CD4-positive, alpha-beta T cell (primary cell): ENCODE measurements at regions not wholly inside any gene's neighbourhood (a gene's known extent, or its start where the extent isn't known, plus 50 kb on each side); places are given as distances from the start of the nearest gene placed in this dataset.

Source experiments
- ATAC-seq: fragments of 200-7000 bp; cut with Tn5 transposase; one replicate; pipeline ENCODE4 v1.10.0; 2022; ENCODE audit warnings: mild to moderate bottlenecking; ENCODE audit not compliant: poor library complexity
- CTCF ChIA-PET: fragments of 350-600 bp; sonication (Branson Sonifier 250); formaldehyde crosslinking; loops from one replicate; lab custom pipeline; 2021; ENCODE audit warnings: antibody characterized with exemption, inconsistent platforms; lab: Charles Lee
- POLR2A ChIA-PET: fragments of 350-600 bp; sonication (Branson Sonifier 250); formaldehyde crosslinking; loops from one replicate; lab custom pipeline; 2021; ENCODE audit warnings: antibody characterized with exemption, inconsistent platforms; lab: Charles Lee
- DNase-seq, 14 experiments: peaks; one replicate each; pipeline ENCODE4 v3.0.0-alpha.2; 2013 to 2020; ENCODE audit warnings: mixed read lengths in 2 of 14
- H3K27ac ChIP-seq, 2 donors: one replicate each; pipeline versions ENCODE4 v1.5.1 to v1.7.0; 2013; ENCODE audit warnings: low read length in 2 of 2, low read depth in 1 of 2, mild to moderate bottlenecking in 1 of 2
- H3K27me3 ChIP-seq, 2 experiments: 1 replicate in 1 of 2; 2 replicates in 1 of 2; pipeline versions ENCODE4 v1.6.1 to v1.7.0; 2013; ENCODE audit warnings: low read length in 2 of 2, control low read depth in 1 of 2, mild to moderate bottlenecking in 1 of 2, moderate library complexity in 1 of 2; ENCODE audit not compliant: insufficient read depth in 2 of 2, control insufficient read depth in 1 of 2
- H3K36me3 ChIP-seq: one replicate; pipeline ENCODE4 v1.6.1; 2013; ENCODE audit warnings: low read length, control low read depth; ENCODE audit not compliant: insufficient read depth
- H3K4me1 ChIP-seq: one replicate; pipeline ENCODE4 v1.6.1; 2013; ENCODE audit warnings: low read length, control low read depth; ENCODE audit not compliant: insufficient read depth
- H3K4me3 ChIP-seq: one replicate; pipeline ENCODE4 v1.5.1; 2013; ENCODE audit warnings: mild to moderate bottlenecking, low read length, moderate library complexity
- H3K9me3 ChIP-seq, 2 experiments: 1 replicate in 1 of 2; 2 replicates in 1 of 2; pipeline versions ENCODE4 v1.6.1 to v1.7.0; 2013; ENCODE audit warnings: low read length in 2 of 2, mild to moderate bottlenecking in 2 of 2, control low read depth in 1 of 2, moderate library complexity in 1 of 2; ENCODE audit not compliant: control insufficient read depth in 1 of 2, insufficient read depth in 1 of 2
- H3K27ac Mint-ChIP-seq: one replicate; pipeline ENCODE4 v1.8.0; 2020; ENCODE audit warnings: mixed read lengths
- H3K27me3 Mint-ChIP-seq: one replicate; pipeline ENCODE4 v1.8.0; 2021; ENCODE audit warnings: mixed read lengths
- H3K36me3 Mint-ChIP-seq: one replicate; pipeline ENCODE4 v1.8.0; 2021; ENCODE audit warnings: low read depth, mixed read lengths
- H3K4me1 Mint-ChIP-seq: one replicate; pipeline ENCODE4 v1.8.0; 2021; ENCODE audit warnings: low read depth, mixed read lengths
- H3K4me3 Mint-ChIP-seq: one replicate; pipeline ENCODE4 v1.8.0; 2020; ENCODE audit warnings: mild to moderate bottlenecking, mixed read lengths
- H3K9me3 Mint-ChIP-seq: one replicate; pipeline ENCODE4 v1.8.0; 2020; ENCODE audit warnings: mixed read lengths
- intact Hi-C, 2 experiments: fragments of 100-400 bp; cut with DNase I in 1 of 2; cut with micrococcal nuclease in 1 of 2; formaldehyde crosslinking; loops; one replicate each; pipeline versions ENCODE4 v1.15.1 to v1.9.0; 2023 to 2025; cut with DNase I, micrococcal nuclease
- TF ChIP-seq, protein P1 (sequence below): fragments of 200-600 bp; IDR thresholded peaks from one replicate; pipeline ENCODE4 v1.8.0; 2022; ENCODE audit warnings: antibody characterized with exemption, mild to moderate bottlenecking

DNA sequence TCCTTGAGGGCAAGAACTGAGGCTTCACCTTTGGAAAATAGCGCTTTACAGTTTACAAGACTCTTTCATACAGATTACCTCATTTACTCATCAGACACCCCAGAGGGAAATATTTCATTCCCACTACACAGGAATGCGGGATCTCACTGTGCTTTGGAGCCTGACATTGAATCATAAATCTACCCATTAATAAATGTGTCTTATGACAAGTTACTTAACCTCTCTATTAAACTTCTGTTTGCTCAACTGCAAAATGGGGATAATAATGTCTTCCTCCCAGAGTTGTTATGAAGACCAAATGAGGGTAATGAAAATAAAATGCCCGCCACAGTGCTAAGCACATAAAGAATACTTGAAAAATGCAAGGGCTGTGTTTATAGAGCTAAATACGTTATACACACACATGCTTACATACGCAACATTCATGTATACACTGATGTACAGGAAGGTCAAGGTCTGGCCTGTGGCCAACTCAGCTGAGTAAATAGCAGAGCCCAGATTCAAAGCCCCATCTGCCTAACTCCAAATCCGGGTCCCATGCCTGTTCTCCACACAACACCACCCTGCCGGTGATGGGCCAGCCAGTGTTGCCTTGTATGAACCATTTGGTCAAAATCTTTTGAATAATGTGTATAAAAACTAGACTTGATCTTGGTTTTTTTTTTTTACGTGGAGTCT lies 56.6 kb upstream of the CALM2 start:
- Histone ChIP-seq H3K36me3 (no peaks in the 10 kb centered on the region), H3K9me3 (no peaks in the 10 kb centered on the region), H3K4me3 (no peak overlapping the region), H3K27me3 (peaks cover 0 to 4% of the 10 kb centered on the region in 2 experiments), H3K4me1 (no peaks in the 10 kb centered on the region), H3K27ac (no peak overlapping the region)
- Mint-ChIP-seq H3K9me3 (no peaks in the 10 kb centered on the region), H3K36me3 (no peaks in the 10 kb centered on the region), H3K27me3 (no peaks in the 10 kb centered on the region), H3K4me3 (no peak overlapping the region), H3K27ac (no peak overlapping the region), H3K4me1 (no peaks in the 10 kb centered on the region)
- no peak for ATAC-seq
- CTCF ChIA-PET = no interaction called here
- TF ChIP-seq, protein P1, sequence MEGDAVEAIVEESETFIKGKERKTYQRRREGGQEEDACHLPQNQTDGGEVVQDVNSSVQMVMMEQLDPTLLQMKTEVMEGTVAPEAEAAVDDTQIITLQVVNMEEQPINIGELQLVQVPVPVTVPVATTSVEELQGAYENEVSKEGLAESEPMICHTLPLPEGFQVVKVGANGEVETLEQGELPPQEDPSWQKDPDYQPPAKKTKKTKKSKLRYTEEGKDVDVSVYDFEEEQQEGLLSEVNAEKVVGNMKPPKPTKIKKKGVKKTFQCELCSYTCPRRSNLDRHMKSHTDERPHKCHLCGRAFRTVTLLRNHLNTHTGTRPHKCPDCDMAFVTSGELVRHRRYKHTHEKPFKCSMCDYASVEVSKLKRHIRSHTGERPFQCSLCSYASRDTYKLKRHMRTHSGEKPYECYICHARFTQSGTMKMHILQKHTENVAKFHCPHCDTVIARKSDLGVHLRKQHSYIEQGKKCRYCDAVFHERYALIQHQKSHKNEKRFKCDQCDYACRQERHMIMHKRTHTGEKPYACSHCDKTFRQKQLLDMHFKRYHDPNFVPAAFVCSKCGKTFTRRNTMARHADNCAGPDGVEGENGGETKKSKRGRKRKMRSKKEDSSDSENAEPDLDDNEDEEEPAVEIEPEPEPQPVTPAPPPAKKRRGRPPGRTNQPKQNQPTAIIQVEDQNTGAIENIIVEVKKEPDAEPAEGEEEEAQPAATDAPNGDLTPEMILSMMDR = no peak
- no peak for DNase-seq
- intact Hi-C loops = no loop called here
- POLR2A ChIA-PET = no interaction called here

- Mint-ChIP-seq H3K9me3 (no peaks in the 10 kb centered on the region), H3K4me3 (no peak overlapping the region), H3K27me3 (no peaks in the 10 kb centered on the region), H3K4me1 (no peaks in the 10 kb centered on the region), H3K36me3 (no peaks in the 10 kb centered on the region), H3K27ac (no peak overlapping the region)
- CTCF ChIA-PET = interaction anchor here (1.0 kb wide), 1 partner anchor 27 kb away, joined by 3 read pairs; no protein-coding TSS in a partner anchor
- Histone ChIP-seq H3K9me3 (no peaks in the 10 kb centered on the region), H3K27me3 (peaks cover 0 to 4% of the 10 kb centered on the region in 2 experiments), H3K27ac (no peak overlapping the region), H3K4me1 (no peaks in the 10 kb centered on the region), H3K4me3 (no peak overlapping the region), H3K36me3 (no peaks in the 10 kb centered on the region)
- POLR2A ChIA-PET = no interaction called here
- ATAC-seq = no peak
- no peak for DNase-seq
- intact Hi-C loops = no loop called here
- TF ChIP-seq, protein P1 = no peak
Measured at GRCh38 chr2:47230418-47230817, 54.1 kb upstream of the CALM2 start.

GRCh38 chr2:47227532-47228279 lies 51.4 kb upstream of the CALM2 start:
- H3K9me3 Mint-ChIP-seq = no peaks in the 10 kb centered on the region
- no peaks in the 10 kb centered on the region for H3K36me3 Mint-ChIP-seq
- H3K4me1 ChIP-seq = no peaks in the 10 kb centered on the region
- no peak for DNase-seq
- no peak overlapping the region for H3K27ac ChIP-seq
- no peaks in the 10 kb centered on the region for H3K27me3 Mint-ChIP-seq
- ChIA-PET POLR2A (no interaction called here), CTCF (no interaction called here)
- no peaks in the 10 kb centered on the region for H3K4me1 Mint-ChIP-seq
- no peak for ATAC-seq
- intact Hi-C loops = no loop called here
- no peaks in the 10 kb centered on the region for H3K9me3 ChIP-seq
- H3K27me3 ChIP-seq = no peaks in the 10 kb centered on the region
- H3K4me3 Mint-ChIP-seq = no peak overlapping the region
- H3K4me3 ChIP-seq = no peak overlapping the region
- TF ChIP-seq, protein P1 = no peak
- no peaks in the 10 kb centered on the region for H3K36me3 ChIP-seq
- H3K27ac Mint-ChIP-seq = no peak overlapping the region
